Fibroblast of peridontal ligament (primary cell): ENCODE measurements at regions not wholly inside any gene's neighbourhood (a gene's known extent, or its start where the extent isn't known, plus 50 kb on each side); places are given as distances from the start of the nearest gene placed in this dataset.

Experiments used
- DNase-seq: peaks from one replicate; pipeline ENCODE4 v3.0.0-alpha.2; 2010; ENCODE audit errors: extremely low read depth

DNA sequence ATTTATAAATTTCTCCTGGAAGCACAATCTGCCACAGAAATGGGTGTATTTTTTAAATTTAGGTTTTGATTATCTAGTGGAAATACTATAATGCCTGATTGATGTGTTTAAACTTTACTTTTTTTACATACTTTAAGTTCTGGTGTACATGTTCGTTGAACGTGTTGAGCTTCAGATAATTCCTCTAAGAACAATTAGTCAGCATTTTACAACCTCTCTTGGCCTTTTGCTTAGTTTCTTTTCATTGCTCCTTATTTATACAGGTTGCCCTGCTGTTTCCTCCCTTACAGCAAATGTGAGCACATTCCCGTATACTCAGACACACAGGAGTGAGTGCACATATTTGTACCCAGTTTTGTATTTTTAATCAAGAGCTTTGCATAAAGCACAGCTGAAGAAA is 1038.9 kb downstream of the BRINP3 start:
- no peak for DNase-seq

GRCh38 chr1:189463166-189463565 is 1014.5 kb downstream of the BRINP3 start:
- DNase-seq, result no peak

GRCh38 chr1:189496768-189497167 is 980.9 kb downstream of the BRINP3 start:
- DNase-seq, result no peak

- no peak for DNase-seq
Measured at GRCh38 chr1:189499736-189500135, 977.9 kb downstream of the BRINP3 start.

DNA sequence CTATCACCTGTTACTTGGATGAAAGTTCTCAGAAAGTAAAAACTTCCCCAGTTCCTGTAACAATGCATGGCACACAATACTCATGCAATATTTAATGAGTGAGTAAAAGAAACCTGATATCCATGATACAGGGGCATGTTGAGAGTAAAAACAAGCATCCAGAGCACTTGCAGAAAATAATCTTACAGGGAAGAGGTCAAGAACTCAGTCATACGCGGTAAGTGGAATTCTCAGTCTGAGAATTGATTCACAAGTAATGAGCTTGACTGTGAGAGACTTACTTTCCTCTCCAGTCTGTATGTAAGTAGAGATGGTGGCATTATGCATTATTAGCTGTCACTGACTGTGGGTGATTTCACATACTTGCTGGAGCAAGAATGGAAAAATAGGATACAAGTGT is 976.9 kb downstream of the BRINP3 start:
- DNase-seq, result peak; percentile 54

DNA sequence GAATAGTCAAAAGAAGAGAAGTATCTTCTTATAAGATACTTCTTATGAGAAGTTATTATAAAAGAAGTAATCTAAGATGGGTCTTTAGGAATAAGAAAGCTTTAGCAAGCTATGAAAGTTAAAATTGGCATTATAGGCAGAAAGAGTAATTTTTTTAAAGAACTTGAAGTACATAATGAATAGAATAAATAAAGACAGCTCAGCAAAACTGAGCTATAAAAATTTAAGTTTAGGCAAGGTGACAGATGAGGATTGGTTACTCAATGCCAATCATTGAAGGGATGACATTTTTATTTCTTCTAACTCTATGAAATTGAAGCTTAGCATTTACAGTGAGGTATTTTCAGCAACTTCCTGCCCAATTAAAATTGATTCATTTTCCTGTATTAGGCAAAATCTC is 966.8 kb downstream of the BRINP3 start:
- DNase-seq, result no peak

DNA sequence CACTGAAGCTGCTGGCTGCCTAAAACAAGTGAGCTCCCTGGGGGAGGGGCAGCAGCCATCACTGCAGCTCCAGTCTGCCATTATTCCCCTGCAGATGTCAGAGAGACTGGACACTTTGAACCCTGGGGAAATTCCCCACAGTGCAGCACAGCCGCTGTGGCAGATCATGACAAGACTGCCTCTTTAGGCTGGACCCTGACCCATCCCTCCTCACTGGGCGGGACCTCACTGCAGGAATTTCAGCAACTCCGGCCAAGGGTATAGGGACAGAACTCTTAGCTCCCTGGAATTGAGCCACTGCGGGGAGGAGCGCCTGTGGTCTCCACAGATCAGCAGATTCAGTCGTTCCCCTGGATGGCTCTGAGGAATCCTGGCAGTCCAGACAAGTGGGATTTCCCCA is 964.6 kb downstream of the BRINP3 start:
- DNase-seq, result no peak

DNA sequence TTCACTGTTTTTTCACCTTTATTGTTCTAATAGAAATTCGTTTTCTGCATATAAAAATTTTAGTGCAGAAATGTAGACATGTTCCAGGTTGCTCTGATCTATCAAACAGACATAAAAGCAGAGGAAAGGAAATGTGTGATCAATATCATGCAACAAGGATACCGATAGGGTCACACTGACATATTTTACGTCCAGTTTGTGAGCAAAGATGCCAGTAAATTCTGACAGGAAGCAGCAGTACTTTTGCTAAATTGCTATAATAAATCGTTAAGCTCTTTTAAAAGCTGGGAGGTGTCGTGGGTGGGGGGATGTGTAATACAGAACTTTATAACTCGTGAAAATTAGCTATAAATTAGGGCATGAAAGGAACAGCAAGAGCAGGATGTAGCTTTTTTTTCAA is 955.2 kb downstream of the BRINP3 start:
- DNase-seq, result no peak

DNA sequence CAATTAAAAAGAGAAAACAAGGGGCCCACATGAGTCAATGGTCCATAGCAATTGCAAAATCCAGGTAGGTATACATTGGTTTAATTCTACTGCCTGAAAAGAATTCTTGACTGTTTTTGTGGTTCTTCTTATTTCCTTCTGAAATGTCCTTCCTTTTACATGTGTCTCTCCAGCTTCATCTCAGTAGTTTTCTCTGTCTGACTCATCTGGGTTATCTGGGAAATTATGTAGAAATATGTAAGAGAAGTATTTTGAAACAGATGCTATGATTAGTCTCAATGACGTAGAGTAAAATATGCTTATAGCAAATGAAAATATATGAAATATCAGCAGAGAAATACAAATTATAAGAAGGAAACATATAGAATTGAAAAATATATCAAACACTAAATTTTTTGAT is 953.2 kb downstream of the BRINP3 start:
- no peak for DNase-seq

GRCh38 chr1:189530162-189530561 is 947.5 kb downstream of the BRINP3 start:
- peak; percentile 6 for DNase-seq

DNA sequence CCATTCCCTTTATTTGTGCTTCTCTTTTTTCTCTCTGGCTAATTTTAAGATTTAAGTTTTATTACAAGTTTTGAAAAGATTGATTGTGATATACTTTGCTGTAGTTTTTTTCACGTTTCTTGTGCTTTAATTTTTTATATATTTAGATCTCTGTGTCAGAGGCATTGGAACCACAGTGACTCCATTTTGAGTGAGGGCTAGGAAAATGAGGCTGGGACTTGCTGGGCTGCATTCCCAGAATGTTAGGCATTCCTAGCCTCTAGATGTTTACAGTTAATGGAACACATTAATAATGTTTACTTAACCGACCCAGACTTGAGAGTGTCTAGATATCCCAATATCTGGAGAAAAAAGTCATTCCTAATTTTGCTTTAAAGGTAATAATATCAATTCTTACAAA is 939.4 kb downstream of the BRINP3 start:
- no peak for DNase-seq

- DNase-seq, result no peak
Measured at GRCh38 chr1:189550498-189550897, 927.2 kb downstream of the BRINP3 start.

- no peak for DNase-seq
Measured at GRCh38 chr1:189563784-189564183, 913.9 kb downstream of the BRINP3 start.

DNA sequence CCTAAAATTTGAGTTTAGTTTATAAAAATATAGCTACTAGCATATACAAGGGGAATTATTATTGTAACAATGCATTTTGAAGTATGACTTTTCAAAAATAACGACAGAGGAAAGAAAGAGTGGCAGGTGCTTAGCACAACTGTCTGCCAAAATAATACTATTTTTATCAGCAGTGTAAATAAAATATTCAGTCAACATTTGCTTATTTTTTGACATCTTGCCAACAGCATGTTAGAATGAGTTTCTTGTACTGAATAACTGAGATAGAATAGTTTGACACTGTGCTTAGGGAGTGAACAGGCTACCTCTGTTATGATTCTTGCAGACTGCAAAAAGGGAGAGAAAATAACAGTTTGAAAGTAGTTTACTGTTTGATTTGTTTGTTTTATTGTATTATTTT is 909.8 kb downstream of the BRINP3 start:
- no peak for DNase-seq

DNA sequence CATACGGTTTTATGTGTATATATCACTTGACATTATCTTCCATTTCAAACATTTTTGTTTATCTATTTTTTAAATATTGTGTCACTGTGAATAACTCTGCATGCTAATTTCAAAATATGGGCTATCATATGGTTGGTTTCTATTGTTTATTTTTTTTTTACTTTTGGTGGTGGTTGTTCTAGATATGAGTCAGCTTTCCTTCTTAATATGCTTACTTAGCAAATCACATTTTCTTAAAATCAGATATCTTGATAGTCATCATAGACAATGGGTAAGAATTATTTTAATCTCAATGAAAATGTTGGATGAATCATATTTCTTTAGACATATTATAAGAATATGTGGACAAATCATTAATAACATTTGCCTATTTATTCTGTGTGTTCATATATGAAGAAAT is 881.5 kb downstream of the BRINP3 start:
- DNase-seq, result peak; percentile 39

- DNase-seq, result no peak
Measured at GRCh38 chr1:189597083-189597482, 880.6 kb downstream of the BRINP3 start.

DNA sequence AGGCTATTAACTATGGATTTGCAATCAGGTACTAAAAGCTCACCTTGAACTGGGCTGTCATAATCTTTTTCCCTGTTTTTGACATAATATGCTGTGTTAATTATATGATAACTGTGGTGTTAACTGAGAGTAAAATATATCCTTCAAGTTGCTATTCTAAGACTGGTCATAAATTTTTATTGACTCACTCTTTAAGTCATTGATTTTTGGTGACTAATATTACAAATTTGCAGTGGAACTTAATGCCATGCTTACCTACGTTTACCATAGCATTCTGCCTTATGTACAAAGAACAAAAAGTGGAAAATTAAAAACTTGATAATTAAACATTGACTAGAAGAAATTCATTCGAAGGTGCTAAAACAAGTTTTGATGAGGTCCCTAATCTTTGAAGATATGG is 872.4 kb downstream of the BRINP3 start:
- no peak for DNase-seq

GRCh38 chr1:189606047-189606446 is 871.6 kb downstream of the BRINP3 start:
- DNase-seq, result no peak

DNA sequence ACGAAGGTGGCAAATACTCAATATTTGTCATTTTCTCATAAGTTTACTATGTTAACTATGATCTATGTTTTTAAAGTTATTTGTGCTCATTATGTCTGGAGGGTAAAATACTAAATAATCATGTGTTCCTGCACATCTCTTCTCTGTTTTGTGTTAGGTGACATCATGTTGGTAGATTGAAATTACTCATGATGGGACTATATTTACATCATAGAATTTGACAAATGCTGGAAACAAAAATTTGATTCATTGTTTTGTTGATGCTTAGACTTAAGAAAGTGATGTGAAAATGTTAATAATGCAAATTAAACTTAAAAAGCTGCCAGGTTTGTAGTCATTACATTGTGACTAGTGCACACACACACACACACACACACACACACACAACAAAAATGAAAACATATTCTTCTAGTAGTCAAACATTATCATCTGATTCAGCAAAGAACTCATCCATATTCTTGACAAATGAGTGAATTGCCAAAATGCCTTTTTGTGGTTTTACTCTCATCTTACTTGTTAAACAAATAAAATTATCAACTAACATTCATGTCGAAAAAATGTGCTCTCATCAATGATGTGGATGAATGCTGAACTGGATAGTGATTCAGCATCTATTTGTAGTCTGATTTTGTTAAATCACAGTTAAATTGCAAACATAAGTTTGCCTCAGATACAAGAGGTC is 870.7 kb downstream of the BRINP3 start:
- DNase-seq, result peak; percentile 98

GRCh38 chr1:189607477-189608096 is 870.1 kb downstream of the BRINP3 start:
- DNase-seq, result no peak

DNA sequence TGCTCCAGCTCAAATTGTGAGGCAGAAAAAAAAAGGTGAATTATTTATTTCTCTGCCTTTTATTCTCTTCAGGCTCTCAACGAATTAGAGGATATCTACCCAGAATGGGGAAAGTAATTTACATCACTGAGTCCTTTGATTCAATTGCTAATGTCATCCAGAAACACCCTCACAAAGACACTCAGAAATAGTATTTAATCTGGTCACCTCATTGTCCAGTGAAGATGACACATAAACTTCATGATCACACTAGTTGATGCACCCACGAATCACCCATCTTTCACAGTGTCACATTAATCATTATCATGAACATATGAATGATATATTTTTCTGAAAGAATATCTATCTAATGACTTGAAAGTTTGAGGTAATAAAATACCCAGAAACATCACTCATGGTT is 868.5 kb downstream of the BRINP3 start:
- DNase-seq, result no peak

DNA sequence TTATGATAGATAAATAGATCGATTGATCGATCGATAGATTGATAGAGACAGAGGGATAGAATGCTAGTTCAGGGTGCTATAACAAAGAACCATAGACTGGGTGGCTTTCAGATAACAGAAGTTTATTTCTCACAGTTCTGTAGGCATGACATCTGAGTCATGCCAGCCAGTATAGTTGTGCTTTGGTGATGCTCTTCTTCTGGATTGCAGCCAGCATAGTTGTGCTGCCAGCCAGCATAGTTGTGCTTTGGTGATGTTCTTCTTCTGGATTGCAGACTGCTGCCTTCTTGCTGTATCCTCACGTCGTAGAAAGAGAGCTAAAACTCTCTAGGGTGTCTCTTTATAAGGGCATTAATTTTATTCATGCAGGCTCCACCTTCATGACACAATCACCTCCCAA is 860.8 kb downstream of the BRINP3 start:
- peak; percentile 73 for DNase-seq

DNA sequence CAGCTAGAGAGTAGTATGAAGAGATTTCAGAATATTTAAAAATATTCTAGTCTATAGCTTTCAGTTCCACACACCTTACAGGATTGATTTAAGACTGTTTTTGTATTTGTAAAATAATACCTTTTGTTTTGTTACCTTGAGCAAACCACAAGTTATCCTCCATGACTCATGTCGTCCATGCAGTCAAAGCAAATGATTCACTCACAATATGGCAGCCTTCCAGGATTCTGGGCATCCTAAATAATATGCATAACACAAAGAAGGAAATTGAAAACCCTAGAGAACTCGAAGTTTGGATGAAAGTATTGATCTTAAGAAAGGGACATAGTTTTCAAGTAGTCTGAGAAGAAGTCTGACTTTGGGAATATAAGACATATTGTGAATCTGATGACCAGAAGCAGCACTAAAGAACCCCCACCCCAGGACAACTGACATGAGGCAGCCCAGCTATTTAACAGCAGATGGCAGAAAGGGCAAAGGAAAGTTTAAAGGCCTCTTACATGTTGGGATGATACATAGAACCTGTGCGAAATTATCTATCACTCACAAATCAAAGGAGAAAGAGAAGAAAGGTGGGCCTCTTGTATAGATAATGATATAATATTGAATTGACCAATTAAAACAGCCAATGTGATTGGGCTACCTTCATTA is 857.9 kb downstream of the BRINP3 start:
- DNase-seq, result peak; percentile 87
